Caco-2 (cell line): ENCODE measurements at regions not wholly inside any gene's neighbourhood (a gene's known extent, or its start where the extent isn't known, plus 50 kb on each side); places are given as distances from the start of the nearest gene placed in this dataset.

ENCODE experiments used
- BruUV-seq: library from RNA; stranded (reverse); fragments of 400-500 nt; replicated peaks from 2 replicates; lab custom pipeline; 2021; lab: Mats Ljungman, UMichigan
- CTCF ChIA-PET: fragments of 300-600 bp; sonication (Branson Sonifier 250); formaldehyde crosslinking; loops from one replicate; lab custom pipeline; 2022; ENCODE audit warnings: antibody characterized with exemption; lab: Charles Lee
- POLR2A ChIA-PET: fragments of 300-600 bp; sonication (Branson Sonifier 250); formaldehyde crosslinking; loops from one replicate; lab custom pipeline; 2022; ENCODE audit warnings: antibody characterized with exemption; lab: Charles Lee
- DNase-seq, 2 experiments: peaks; one replicate each; pipeline versions ENCODE4 v3.0.0 to v3.0.0-alpha.2; 2020 to 2022
- H3K27me3 ChIP-seq: replicated peaks from 2 replicates; pipeline ENCODE4 v1.6.0; 2011; ENCODE audit warnings: low read length; ENCODE audit not compliant: control insufficient read depth, insufficient read depth
- H3K36me3 ChIP-seq: 2 replicates; pipeline ENCODE4 v1.5.1; 2011; ENCODE audit warnings: low read length; ENCODE audit not compliant: control insufficient read depth, insufficient read depth
- H3K4me1 ChIP-seq: fragments of 250-450 bp; sonication (Bioruptor Pico); 2 replicates; pipeline ENCODE4 v1.5.1; 2020; ENCODE audit warnings: mild to moderate bottlenecking
- H3K4me3 ChIP-seq: 2 replicates; pipeline ENCODE4 v1.5.1; 2011; ENCODE audit warnings: low read depth, mild to moderate bottlenecking, control low read depth, low read length
- H3K9me3 ChIP-seq: fragments of 250-450 bp; sonication (Bioruptor Pico); 2 replicates; pipeline ENCODE4 v1.5.1; 2020; ENCODE audit warnings: mild to moderate bottlenecking, moderate library complexity
- H3K27ac Mint-ChIP-seq: one replicate; pipeline ENCODE4 v1.8.0; 2022; ENCODE audit warnings: mixed read lengths; ENCODE audit not compliant: unreplicated experiment
- H3K27me3 Mint-ChIP-seq: one replicate; pipeline ENCODE4 v1.8.0; 2022; ENCODE audit warnings: mixed read lengths; ENCODE audit not compliant: insufficient read depth, unreplicated experiment
- H3K36me3 Mint-ChIP-seq: one replicate; pipeline ENCODE4 v1.8.0; 2022; ENCODE audit warnings: mild to moderate bottlenecking, mixed read lengths; ENCODE audit not compliant: insufficient read depth, unreplicated experiment
- H3K4me1 Mint-ChIP-seq: one replicate; pipeline ENCODE4 v1.8.0; 2022; ENCODE audit warnings: low read depth, mixed read lengths; ENCODE audit not compliant: unreplicated experiment
- H3K4me3 Mint-ChIP-seq: one replicate; pipeline ENCODE4 v1.8.0; 2022; ENCODE audit warnings: mild to moderate bottlenecking, moderate library complexity, mixed read lengths; ENCODE audit not compliant: unreplicated experiment
- H3K9me3 Mint-ChIP-seq: one replicate; pipeline ENCODE4 v1.8.0; 2022; ENCODE audit warnings: mixed read lengths; ENCODE audit not compliant: unreplicated experiment
- CTCF ChIP-seq, 2 experiments: fragments of 200-600 bp in 1 of 2; IDR thresholded peaks; 1 replicate in 1 of 2; 2 replicates in 1 of 2; pipeline versions ENCODE4 v1.5.1 to v1.8.0; 2011 to 2022; ENCODE audit warnings: antibody characterized with exemption in 1 of 2, control low read depth in 1 of 2, inconsistent platforms in 1 of 2, low read depth in 1 of 2, low read length in 1 of 2, mild to moderate bottlenecking in 1 of 2, moderate library complexity in 1 of 2; ENCODE audit not compliant: insufficient read depth in 1 of 2, severe bottlenecking in 1 of 2, unreplicated experiment in 1 of 2
- intact Hi-C: fragments of 100-400 bp; cut with micrococcal nuclease; formaldehyde crosslinking; loops from one replicate; pipeline ENCODE4 v1.10.0; 2022; ENCODE audit not compliant: unreplicated experiment

GRCh38 chr9:85453850-85454249 lies 287.9 kb downstream of the AGTPBP1 start:
- ChIA-PET CTCF (no interaction called here), POLR2A (no interaction called here)
- no peak for DNase-seq
- H3K9me3 Mint-ChIP-seq = peaks cover 11% of the 10 kb centered on the region
- no peak for TF ChIP-seq CTCF (IDR thresholded peaks at IDR 0.05; ENCODE audit: insufficient read depth in 1 of 2, low read depth in 1 of 2, low read length in 1 of 2, severe bottlenecking in 1 of 2, unreplicated experiment in 1 of 2)
- no peak overlapping the region for H3K4me3 ChIP-seq
- no peak overlapping the region for H3K27ac Mint-ChIP-seq
- H3K4me1 Mint-ChIP-seq = no peaks in the 10 kb centered on the region
- no peaks in the 10 kb centered on the region for H3K27me3 ChIP-seq
- no peaks in the 10 kb centered on the region for H3K9me3 ChIP-seq
- no peaks in the 10 kb centered on the region for H3K36me3 ChIP-seq
- no TSS peak for BruUV-seq
- no peak overlapping the region for H3K4me3 Mint-ChIP-seq
- intact Hi-C loops = no loop called here
- H3K36me3 Mint-ChIP-seq = no peaks in the 10 kb centered on the region
- H3K27me3 Mint-ChIP-seq = peaks cover 3% of the 10 kb centered on the region
- no peaks in the 10 kb centered on the region for H3K4me1 ChIP-seq

- Mint-ChIP-seq H3K4me3 (no peak overlapping the region), H3K27me3 (peaks cover 6% of the 10 kb centered on the region), H3K36me3 (no peaks in the 10 kb centered on the region), H3K9me3 (peaks cover 11% of the 10 kb centered on the region), H3K4me1 (no peaks in the 10 kb centered on the region), H3K27ac (no peak overlapping the region)
- H3K9me3 ChIP-seq = no peaks in the 10 kb centered on the region
- no peak overlapping the region for H3K4me3 ChIP-seq
- no peaks in the 10 kb centered on the region for H3K36me3 ChIP-seq
- no peaks in the 10 kb centered on the region for H3K27me3 ChIP-seq
- ChIA-PET CTCF (no interaction called here), POLR2A (no interaction called here)
- no peaks in the 10 kb centered on the region for H3K4me1 ChIP-seq
- DNase-seq = no peak
- BruUV-seq = no TSS peak
- intact Hi-C loops = no loop called here
- TF ChIP-seq CTCF (IDR thresholded peaks at IDR 0.05; ENCODE audit: insufficient read depth in 1 of 2, low read depth in 1 of 2, low read length in 1 of 2, severe bottlenecking in 1 of 2, unreplicated experiment in 1 of 2) = no peak
Measured at GRCh38 chr9:85452841-85453240, 288.9 kb downstream of the AGTPBP1 start.

GRCh38 chr9:85451680-85452079 lies 290.1 kb downstream of the AGTPBP1 start:
- CTCF ChIA-PET = no interaction called here
- Mint-ChIP-seq H3K36me3 (no peaks in the 10 kb centered on the region), H3K4me1 (no peaks in the 10 kb centered on the region), H3K27me3 (peaks cover 6% of the 10 kb centered on the region), H3K9me3 (peaks cover 11% of the 10 kb centered on the region), H3K4me3 (no peak overlapping the region), H3K27ac (no peak overlapping the region)
- no peaks in the 10 kb centered on the region for H3K36me3 ChIP-seq
- no peaks in the 10 kb centered on the region for H3K9me3 ChIP-seq
- intact Hi-C loops = no loop called here
- DNase-seq = no peak
- H3K4me1 ChIP-seq = no peaks in the 10 kb centered on the region
- BruUV-seq = no TSS peak
- POLR2A ChIA-PET = no interaction called here
- TF ChIP-seq CTCF (IDR thresholded peaks at IDR 0.05; ENCODE audit: insufficient read depth in 1 of 2, low read depth in 1 of 2, low read length in 1 of 2, severe bottlenecking in 1 of 2, unreplicated experiment in 1 of 2) = no peak
- no peaks in the 10 kb centered on the region for H3K27me3 ChIP-seq
- H3K4me3 ChIP-seq = no peak overlapping the region
